Endodermal cell (in vitro differentiated cells): ENCODE measurements at regions not wholly inside any gene's neighbourhood (a gene's known extent, or its start where the extent isn't known, plus 50 kb on each side); places are given as distances from the start of the nearest gene placed in this dataset.

ENCODE experiments used
- DNase-seq: peaks from one replicate; pipeline ENCODE4 v3.0.0-alpha.2; 2017
- H3K27ac ChIP-seq: 2 replicates; pipeline ENCODE4 v1.5.1; 2013; ENCODE audit warnings: mild to moderate bottlenecking, low read depth, low read length, moderate library complexity
- H3K27me3 ChIP-seq: 2 replicates; pipeline ENCODE4 v1.6.1; 2013; ENCODE audit warnings: mild to moderate bottlenecking, low read length, moderate library complexity; ENCODE audit not compliant: insufficient read depth, control insufficient read depth, poor library complexity, severe bottlenecking
- H3K36me3 ChIP-seq: 2 replicates; pipeline ENCODE4 v1.7.0; 2013; ENCODE audit warnings: mild to moderate bottlenecking, low read length, moderate library complexity; ENCODE audit not compliant: control insufficient read depth, insufficient read depth
- H3K4me1 ChIP-seq: one replicate; pipeline ENCODE4 v1.7.0; 2013; ENCODE audit warnings: low read length; ENCODE audit not compliant: control insufficient read depth, insufficient read depth
- H3K4me3 ChIP-seq: 2 replicates; pipeline ENCODE4 v1.5.1; 2013; ENCODE audit warnings: mild to moderate bottlenecking, low read length, moderate library complexity
- H3K9ac ChIP-seq: 2 replicates; pipeline ENCODE4 v1.6.1; 2013; ENCODE audit warnings: mild to moderate bottlenecking, low read length, moderate library complexity; ENCODE audit not compliant: poor library complexity, severe bottlenecking; ENCODE audit errors: extremely low read depth
- H3K9me3 ChIP-seq: 2 replicates; pipeline ENCODE4 v1.6.1; 2013; ENCODE audit warnings: mild to moderate bottlenecking, low read length, moderate library complexity; ENCODE audit not compliant: control insufficient read depth
- H3K27ac Mint-ChIP-seq: 2 replicates; pipeline ENCODE4 v1.8.0; 2020; ENCODE audit warnings: mixed read lengths
- H3K27me3 Mint-ChIP-seq: 2 replicates; pipeline ENCODE4 v1.8.0; 2021; ENCODE audit warnings: mild to moderate bottlenecking, mixed read lengths; ENCODE audit not compliant: insufficient read depth
- H3K36me3 Mint-ChIP-seq: 2 replicates; pipeline ENCODE4 v1.8.0; 2020; ENCODE audit warnings: low read depth, mixed read lengths
- H3K4me1 Mint-ChIP-seq: 2 replicates; pipeline ENCODE4 v1.8.0; 2020; ENCODE audit warnings: mixed read lengths
- H3K4me3 Mint-ChIP-seq: 2 replicates; pipeline ENCODE4 v1.8.0; 2020; ENCODE audit warnings: mild to moderate bottlenecking, moderate library complexity, mixed read lengths
- H3K9me3 Mint-ChIP-seq: 2 replicates; pipeline ENCODE4 v1.8.0; 2020; ENCODE audit warnings: mild to moderate bottlenecking, mixed read lengths
- CTCF ChIP-seq: fragments of 200-600 bp; sonication (generic); conservative IDR thresholded peaks from 2 replicates; pipeline ENCODE4 v1.5.0; 2021; ENCODE audit warnings: antibody characterized with exemption, mild to moderate bottlenecking
- WGBS, 2 experiments: methylation state at CpG; one replicate each; pipeline versions ENCODE4 v1.1.5 to v1.1.7; 2013; ENCODE audit warnings: missing lambda C conversion rate in 2 of 2, mixed read lengths in 1 of 2; ENCODE audit not compliant: insufficient coverage in 1 of 2, insufficient read length in 1 of 2; 5-methylcytosine and 5-hydroxymethylcytosine counted together

DNA sequence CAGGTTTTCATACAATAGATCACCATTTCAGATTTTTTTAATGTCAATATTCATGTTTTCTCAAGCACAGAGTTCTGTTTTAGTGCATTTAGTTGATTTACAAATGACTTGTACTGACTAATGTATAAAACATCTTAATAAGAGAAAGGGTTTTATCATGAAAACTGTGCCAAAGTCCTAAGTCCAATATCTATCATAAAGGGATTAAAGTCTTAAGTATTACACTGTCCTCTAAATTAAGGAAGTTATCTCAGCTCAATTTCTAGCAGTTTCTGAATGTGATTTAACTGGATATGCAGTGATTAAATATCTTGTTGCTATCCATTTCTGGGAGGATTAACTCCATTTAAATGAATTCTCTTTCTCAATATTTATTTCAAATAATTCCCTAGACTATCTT, 381.1 kb upstream of the CNTN4 start:
- no peak for TF ChIP-seq CTCF

GRCh38 chr3:1723726-1724125, 374.9 kb upstream of the CNTN4 start:
- peaks cover 9% of the 10 kb centered on the region for H3K9me3 Mint-ChIP-seq
- no peak for DNase-seq
- no peaks in the 10 kb centered on the region for H3K36me3 Mint-ChIP-seq
- peaks cover 54% of the 10 kb centered on the region for H3K9me3 ChIP-seq
- WGBS, 2 experiments: 83% methylated on average over 1 of the region's 1 CpG; no CpG with 5 or more reads in 1 of the 2 experiments
- H3K27ac Mint-ChIP-seq: no peak overlapping the region
- no peak overlapping the region for H3K9ac ChIP-seq
- no peak overlapping the region for H3K4me3 Mint-ChIP-seq
- no peak overlapping the region for H3K4me3 ChIP-seq
- H3K27me3 Mint-ChIP-seq: no peaks in the 10 kb centered on the region
- H3K27me3 ChIP-seq: no peaks in the 10 kb centered on the region
- TF ChIP-seq CTCF: no peak
- H3K27ac ChIP-seq: no peak overlapping the region
- no peaks in the 10 kb centered on the region for H3K4me1 ChIP-seq
- H3K36me3 ChIP-seq: no peaks in the 10 kb centered on the region
- peaks cover 4% of the 10 kb centered on the region for H3K4me1 Mint-ChIP-seq

More for the DNA sequence above, 381.1 kb upstream of the CNTN4 start:
- Histone ChIP-seq H3K4me3 (no peak overlapping the region), H3K36me3 (no peaks in the 10 kb centered on the region), H3K4me1 (no peaks in the 10 kb centered on the region), H3K9ac (no peak overlapping the region), H3K9me3 (peaks cover 33% of the 10 kb centered on the region), H3K27ac (no peak overlapping the region), H3K27me3 (no peaks in the 10 kb centered on the region)
- Mint-ChIP-seq H3K4me1 (peaks cover 12% of the 10 kb centered on the region), H3K27me3 (no peaks in the 10 kb centered on the region), H3K4me3 (no peak overlapping the region), H3K27ac (no peak overlapping the region), H3K36me3 (no peaks in the 10 kb centered on the region), H3K9me3 (no peaks in the 10 kb centered on the region)
- no peak for DNase-seq

DNA sequence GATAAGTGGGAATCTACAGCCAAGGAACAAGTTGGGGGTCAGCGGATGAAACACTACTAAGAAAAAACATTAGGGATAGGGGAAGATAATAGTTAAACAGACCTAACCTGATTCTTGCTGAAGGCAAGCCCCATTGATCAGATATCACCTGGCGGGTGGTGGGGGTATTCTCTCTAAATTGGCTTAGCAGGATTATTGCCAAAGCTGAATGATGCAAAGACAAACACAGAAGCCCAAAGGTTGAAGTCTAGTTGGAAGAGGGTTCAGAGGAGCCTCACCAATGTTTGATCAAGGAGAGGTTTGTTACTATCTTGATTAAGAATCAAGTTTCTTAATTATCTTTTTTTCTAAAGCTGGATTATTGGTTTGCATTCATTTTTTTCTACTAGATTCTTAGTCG, 371.9 kb upstream of the CNTN4 start:
- H3K36me3 Mint-ChIP-seq: no peaks in the 10 kb centered on the region
- H3K27ac Mint-ChIP-seq: no peak overlapping the region
- H3K9me3 Mint-ChIP-seq: peaks cover 9% of the 10 kb centered on the region
- 50 to 83% methylated on average over 1 to 3 of the region's 3 CpGs for WGBS, 2 experiments
- H3K4me1 ChIP-seq: no peaks in the 10 kb centered on the region
- no peaks in the 10 kb centered on the region for H3K27me3 Mint-ChIP-seq
- no peak for TF ChIP-seq CTCF
- H3K4me3 Mint-ChIP-seq: no peak overlapping the region
- peak overlapping the region; percentile 5 for H3K4me3 ChIP-seq
- peaks cover 66% of the 10 kb centered on the region for H3K9me3 ChIP-seq
- no peak for DNase-seq
- no peak overlapping the region for H3K9ac ChIP-seq
- H3K4me1 Mint-ChIP-seq: peaks cover 4% of the 10 kb centered on the region
- no peak overlapping the region for H3K27ac ChIP-seq
- H3K27me3 ChIP-seq: no peaks in the 10 kb centered on the region
- H3K36me3 ChIP-seq: no peaks in the 10 kb centered on the region
